MM.1S (cell line): ENCODE measurements at regions not wholly inside any gene's neighbourhood (a gene's known extent, or its start where the extent isn't known, plus 50 kb on each side); places are given as distances from the start of the nearest gene placed in this dataset.

ENCODE experiments used
- DNase-seq: peaks from one replicate; pipeline ENCODE4 v3.0.0-alpha.2; 2015
- H2AFZ ChIP-seq: fragments of 300-600 bp; sonication (generic); 2 replicates; pipeline ENCODE4 v1.6.0; 2016; ENCODE audit warnings: antibody characterized with exemption, low read length
- H3F3A ChIP-seq: fragments of 300-600 bp; sonication (generic); 2 replicates; pipeline ENCODE4 v1.6.1; 2016; ENCODE audit warnings: mild to moderate bottlenecking, antibody characterized with exemption, low read length, moderate library complexity, mixed read lengths; ENCODE audit not compliant: insufficient read depth
- H3K27ac ChIP-seq: fragments of 300-600 bp; sonication (generic); 2 replicates; pipeline ENCODE4 v1.5.1; 2016; ENCODE audit warnings: mild to moderate bottlenecking, low read length
- H3K27me3 ChIP-seq: fragments of 300-600 bp; sonication (generic); replicated peaks from 2 replicates; pipeline ENCODE4 v1.6.0; 2016; ENCODE audit warnings: low read length; ENCODE audit not compliant: insufficient read depth
- H3K36me3 ChIP-seq: fragments of 300-600 bp; sonication (generic); replicated peaks from 2 replicates; pipeline ENCODE4 v1.6.1; 2016; ENCODE audit warnings: mild to moderate bottlenecking, low read length, mixed read lengths; ENCODE audit not compliant: insufficient read depth
- H3K4me1 ChIP-seq: fragments of 300-600 bp; sonication (generic); 2 replicates; pipeline ENCODE4 v1.6.1; 2016; ENCODE audit warnings: low read length, mixed read lengths
- H3K4me2 ChIP-seq: fragments of 300-600 bp; sonication (generic); 2 replicates; pipeline ENCODE4 v1.6.0; 2016; ENCODE audit warnings: low read depth, low read length
- H3K4me3 ChIP-seq: fragments of 300-600 bp; sonication (generic); 2 replicates; pipeline ENCODE4 v1.5.1; 2016; ENCODE audit warnings: low read length, mixed read lengths
- H3K79me2 ChIP-seq: fragments of 300-600 bp; sonication (generic); 2 replicates; pipeline ENCODE4 v1.6.1; 2016; ENCODE audit warnings: mixed run types, low read length, mixed read lengths
- H3K9ac ChIP-seq: fragments of 300-600 bp; sonication (generic); 2 replicates; pipeline ENCODE4 v1.6.1; 2016; ENCODE audit warnings: low read length, mixed read lengths
- H3K9me2 ChIP-seq: fragments of 300-600 bp; sonication (generic); replicated peaks from 2 replicates; pipeline ENCODE4 v1.6.1; 2016; ENCODE audit warnings: mild to moderate bottlenecking, low read length, mixed read lengths; ENCODE audit not compliant: insufficient read depth
- H3K9me3 ChIP-seq: fragments of 300-600 bp; sonication (generic); replicated peaks from 2 replicates; pipeline ENCODE4 v1.6.1; 2016; ENCODE audit warnings: mild to moderate bottlenecking, low read length, mixed read lengths; ENCODE audit not compliant: insufficient read depth
- H4K20me1 ChIP-seq: fragments of 300-600 bp; sonication (generic); 2 replicates; pipeline ENCODE4 v1.6.1; 2016; ENCODE audit warnings: mild to moderate bottlenecking, low read length, moderate library complexity, mixed read lengths; ENCODE audit not compliant: insufficient read depth
- CTCF ChIP-seq: fragments of 300-600 bp; sonication (generic); IDR thresholded peaks from 2 replicates; pipeline ENCODE4 v1.5.1; 2016; ENCODE audit warnings: antibody characterized with exemption, low read length, mixed read lengths
- EZH2 ChIP-seq: fragments of 300-600 bp; sonication (generic); optimal IDR thresholded peaks from 2 replicates; pipeline ENCODE3; 2017; ENCODE audit warnings: low read depth, mild to moderate bottlenecking, antibody characterized with exemption, low read length, mixed read lengths
- EZH2phosphoT487 ChIP-seq: fragments of 300-600 bp; sonication (generic); IDR thresholded peaks from 2 replicates; pipeline ENCODE4 v1.6.1; 2018; ENCODE audit warnings: antibody characterized with exemption, low read length

GRCh38 chr13:79098596-79098995 lies 307.5 kb downstream of the RBM26 start:
- DNase-seq: no peak
- no peaks in the 10 kb centered on the region for H3K4me1 ChIP-seq
- no peaks in the 10 kb centered on the region for H3K9me3 ChIP-seq
- H2AFZ ChIP-seq: no peak overlapping the region
- H3K9ac ChIP-seq: no peak overlapping the region
- no peak overlapping the region for H3K4me2 ChIP-seq
- H3K27me3 ChIP-seq: no peaks in the 10 kb centered on the region
- H3K27ac ChIP-seq: no peak overlapping the region
- H3K79me2 ChIP-seq: no peaks in the 10 kb centered on the region
- TF ChIP-seq EZH2phosphoT487 (no peak), EZH2 (no peak), CTCF (no peak)
- no peaks in the 10 kb centered on the region for H3F3A ChIP-seq
- no peaks in the 10 kb centered on the region for H4K20me1 ChIP-seq
- no peak overlapping the region for H3K4me3 ChIP-seq
- H3K36me3 ChIP-seq: no peaks in the 10 kb centered on the region
- no peaks in the 10 kb centered on the region for H3K9me2 ChIP-seq

GRCh38 chr13:79097201-79097600 lies 308.9 kb downstream of the RBM26 start:
- Histone ChIP-seq H3K27ac (no peak overlapping the region), H3K4me1 (no peaks in the 10 kb centered on the region), H3F3A (no peaks in the 10 kb centered on the region), H2AFZ (no peak overlapping the region), H3K79me2 (no peaks in the 10 kb centered on the region), H4K20me1 (no peaks in the 10 kb centered on the region), H3K4me3 (no peak overlapping the region), H3K36me3 (no peaks in the 10 kb centered on the region), H3K27me3 (no peaks in the 10 kb centered on the region), H3K9me3 (no peaks in the 10 kb centered on the region), H3K9ac (no peak overlapping the region), H3K9me2 (no peaks in the 10 kb centered on the region), H3K4me2 (no peak overlapping the region)
- DNase-seq: no peak
- no peak for TF ChIP-seq CTCF
- TF ChIP-seq EZH2phosphoT487: no peak
- no peak for TF ChIP-seq EZH2

GRCh38 chr13:79096099-79096498 lies 310.0 kb downstream of the RBM26 start:
- Histone ChIP-seq H3K4me2 (no peak overlapping the region), H3K4me3 (no peak overlapping the region), H4K20me1 (no peaks in the 10 kb centered on the region), H3F3A (no peaks in the 10 kb centered on the region), H3K4me1 (no peaks in the 10 kb centered on the region), H3K27ac (no peak overlapping the region), H3K79me2 (no peaks in the 10 kb centered on the region), H3K9me2 (no peaks in the 10 kb centered on the region), H3K36me3 (no peaks in the 10 kb centered on the region), H3K9me3 (no peaks in the 10 kb centered on the region), H2AFZ (no peak overlapping the region), H3K27me3 (no peaks in the 10 kb centered on the region), H3K9ac (no peak overlapping the region)
- DNase-seq: no peak
- TF ChIP-seq CTCF: no peak
- no peak for TF ChIP-seq EZH2
- TF ChIP-seq EZH2phosphoT487: no peak
